Superior temporal gyrus (tissue), 1 donor: ENCODE measurements at regions not wholly inside any gene's neighbourhood (a gene's known extent, or its start where the extent isn't known, plus 50 kb on each side); places are given as distances from the start of the nearest gene placed in this dataset.
"Not testable (repeated sequence)": the region's sequence is repeated elsewhere in the genome, so short reads cannot be mapped to it uniquely, and the experiment has no call there.

Source experiments
- DNase-seq: peaks from one replicate; pipeline ENCODE4 v3.0.0-alpha.2; 2016; ENCODE audit errors: extremely low spot score

- DNase-seq = no peak
Observed at GRCh38 chr20:54848984-54849538, 373.7 kb downstream of the DOK5 start.

- DNase-seq = no peak
Observed at GRCh38 chr20:54848262-54848661, 372.9 kb downstream of the DOK5 start.

- no peak for DNase-seq
Observed at GRCh38 chr20:54846948-54847347, 371.6 kb downstream of the DOK5 start.

GRCh38 chr20:54844346-54844745 lies 369.0 kb downstream of the DOK5 start:
- no peak for DNase-seq

GRCh38 chr20:54843865-54844264 lies 368.5 kb downstream of the DOK5 start:
- DNase-seq = no peak

GRCh38 chr20:54843431-54843830 lies 368.0 kb downstream of the DOK5 start:
- DNase-seq = no peak

- DNase-seq = no peak
Observed at GRCh38 chr20:54839224-54839623, 363.8 kb downstream of the DOK5 start.

GRCh38 chr20:54837226-54837625 lies 361.8 kb downstream of the DOK5 start:
- no peak for DNase-seq

GRCh38 chr20:54822386-54822785 lies 347.0 kb downstream of the DOK5 start:
- no peak for DNase-seq

GRCh38 chr20:54820392-54820791 lies 345.0 kb downstream of the DOK5 start:
- no peak for DNase-seq

- DNase-seq = no peak
Observed at GRCh38 chr20:54806462-54806861, 331.1 kb downstream of the DOK5 start.

DNA sequence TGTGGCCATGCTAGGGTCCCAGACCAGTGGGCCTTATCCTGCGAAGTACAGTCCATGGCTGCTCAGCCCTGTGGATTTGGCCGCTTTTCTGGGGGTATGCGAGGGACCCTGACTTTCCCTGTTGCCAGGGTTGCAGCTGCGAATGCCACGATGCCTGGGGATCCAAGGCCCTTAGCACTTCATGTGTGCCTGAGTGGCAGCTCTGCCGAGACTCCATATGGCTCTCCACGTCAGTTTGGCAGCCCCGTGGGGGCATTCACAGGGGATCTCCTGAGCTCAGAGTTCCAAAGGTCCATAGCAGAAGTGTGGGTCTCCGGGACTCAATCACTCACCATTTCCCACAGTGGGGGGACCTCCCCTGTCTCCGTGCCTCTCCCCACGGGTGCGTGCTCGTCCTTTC lies 319.5 kb downstream of the DOK5 start:
- DNase-seq = no peak

GRCh38 chr20:54794110-54794509 lies 318.7 kb downstream of the DOK5 start:
- no peak for DNase-seq

DNA sequence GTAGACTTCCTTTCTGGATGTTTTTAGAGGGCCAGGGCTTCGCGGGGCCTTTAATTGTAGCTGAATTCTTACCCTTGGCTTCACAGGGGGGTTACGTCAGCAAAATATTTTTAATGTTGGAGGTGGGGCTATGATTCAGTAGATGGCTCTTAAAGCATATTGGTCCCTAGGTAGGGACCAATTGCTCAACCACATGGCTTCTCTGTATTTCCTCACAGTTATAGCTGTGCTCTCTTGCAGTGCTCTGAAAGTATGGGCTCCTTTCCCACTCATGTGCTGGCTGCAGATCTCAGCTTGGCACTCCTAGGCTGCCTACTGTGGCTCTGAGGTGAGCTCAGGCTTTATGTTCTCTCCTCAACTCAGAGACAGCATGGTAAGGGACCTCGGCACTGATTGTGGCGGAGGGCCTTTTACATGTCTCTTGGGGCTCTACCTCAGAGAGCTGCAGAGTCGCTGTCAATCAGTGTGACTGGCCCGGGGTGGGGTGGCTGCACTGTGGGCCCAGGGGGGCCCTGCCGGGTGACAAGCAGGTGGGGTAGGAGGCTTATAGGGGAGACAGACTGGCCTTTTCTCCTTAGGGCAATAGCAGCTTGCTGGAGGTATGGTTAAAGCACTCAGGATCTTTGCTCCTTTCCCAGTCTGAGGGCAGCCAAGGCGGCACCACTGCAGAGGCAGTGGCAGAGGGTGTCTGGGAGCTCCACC lies 318.0 kb downstream of the DOK5 start:
- DNase-seq = no peak

DNA sequence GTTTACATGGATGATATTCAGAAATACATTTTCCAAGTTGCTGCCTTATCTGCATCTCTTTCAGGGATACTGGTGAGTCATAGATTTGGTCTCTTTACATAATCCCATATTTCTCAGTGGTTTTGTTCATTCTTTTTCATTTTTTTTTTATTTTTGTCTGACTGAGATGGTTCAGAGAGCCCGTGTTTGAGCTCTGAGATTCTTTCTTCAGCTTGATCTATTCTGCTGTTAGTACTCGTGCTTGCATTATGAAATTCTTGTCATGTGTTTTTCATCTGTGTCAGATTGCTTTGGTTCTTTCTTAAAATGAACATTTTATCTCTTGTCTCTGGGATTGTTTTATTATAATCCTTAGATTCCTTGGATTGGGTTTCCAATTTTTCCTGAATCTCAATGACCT lies 317.3 kb downstream of the DOK5 start:
- DNase-seq = no peak

DNA sequence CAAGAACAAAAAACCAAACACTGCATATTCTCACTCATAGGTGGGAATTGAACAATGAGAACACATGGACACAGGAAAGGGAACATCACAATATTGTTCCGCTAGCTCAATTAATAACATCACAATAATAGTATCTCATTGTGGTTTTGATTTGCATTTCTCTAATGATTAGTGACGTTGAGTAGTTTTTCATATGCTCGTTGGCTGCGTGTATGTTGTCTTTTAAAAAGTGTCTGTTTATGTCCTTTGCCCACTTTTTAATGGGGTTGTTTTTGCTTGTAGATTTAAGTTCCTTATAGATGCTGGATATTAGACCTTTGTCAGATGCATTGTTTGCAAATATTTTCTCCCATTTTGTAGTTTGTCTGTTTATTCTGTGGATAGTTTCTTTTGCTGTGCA lies 312.9 kb downstream of the DOK5 start:
- DNase-seq = not testable (repeated sequence)

- not testable (repeated sequence) for DNase-seq
Observed at GRCh38 chr20:54782758-54783157, 307.4 kb downstream of the DOK5 start.

- DNase-seq = no peak
Observed at GRCh38 chr20:54774426-54774825, 299.0 kb downstream of the DOK5 start.

DNA sequence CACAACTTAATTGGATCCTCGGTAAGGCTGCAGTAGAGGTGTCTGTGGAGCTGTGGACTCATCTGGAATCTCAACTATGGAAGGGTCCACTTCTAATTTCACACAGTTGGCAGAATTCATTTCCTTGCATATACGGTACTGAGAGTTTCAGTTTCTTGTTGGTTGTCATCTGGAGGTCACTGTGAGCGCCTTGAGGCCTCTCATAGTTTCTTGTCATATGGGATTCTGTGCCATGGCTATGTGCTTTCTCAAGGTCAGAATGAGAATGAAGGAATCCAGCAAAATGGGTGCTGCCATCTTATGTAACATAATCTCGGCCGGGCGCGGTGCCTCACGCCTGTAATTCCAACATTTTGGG lies 298.2 kb downstream of the DOK5 start:
- no peak for DNase-seq

GRCh38 chr20:54772893-54773642 lies 297.7 kb downstream of the DOK5 start:
- DNase-seq = no peak

- DNase-seq = no peak
Observed at GRCh38 chr20:54766483-54766882, 291.1 kb downstream of the DOK5 start.

DNA sequence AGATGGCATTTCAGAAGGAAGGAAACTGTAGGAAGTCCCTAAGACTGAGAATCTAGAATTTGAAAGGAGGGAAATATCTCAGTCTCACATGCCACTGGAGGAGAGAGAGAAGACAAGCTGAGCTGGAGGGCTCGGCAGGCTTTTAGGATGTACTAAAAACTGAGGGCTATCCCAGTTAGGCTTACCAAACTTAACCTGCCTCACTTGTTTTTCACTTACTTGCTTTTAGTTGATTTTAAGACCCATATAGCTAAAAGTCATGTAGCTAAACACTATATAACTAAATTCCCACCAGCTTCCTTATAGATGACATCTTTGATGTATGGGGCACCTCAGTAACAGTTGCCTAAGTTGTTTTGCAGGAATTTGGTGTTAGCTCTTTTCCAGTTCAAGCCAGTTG lies 288.0 kb downstream of the DOK5 start:
- no peak for DNase-seq

GRCh38 chr20:54759589-54759988 lies 284.2 kb downstream of the DOK5 start:
- DNase-seq = no peak
